ENCODE measurements at regions not wholly inside any gene's neighbourhood (a gene's known extent, or its start where the extent isn't known, plus 50 kb on each side); places are given as distances from the start of the nearest gene placed in this dataset.

- Histone ChIP-seq H3K79me1 (ENCODE audit: low read length) (no peaks in the 10 kb centered on the region), H3K56ac (ENCODE audit: low read length) (no peak overlapping the region), H3K4me3 (ENCODE audit: low read length) (no peak overlapping the region), H3K4me1 (ENCODE audit: control insufficient read depth, low read depth, low read length) (no peaks in the 10 kb centered on the region), H2BK120ac (ENCODE audit: low read depth, low read length) (no peak overlapping the region), H3K27me3 (ENCODE audit: insufficient read depth, low read length, poor library complexity) (no peaks in the 10 kb centered on the region), H4K8ac (ENCODE audit: low read depth, low read length) (no peak overlapping the region), H3K27ac (ENCODE audit: low read depth, low read length) (no peak overlapping the region), H3K9ac (ENCODE audit: low read length) (no peak overlapping the region), H3K23ac (ENCODE audit: low read length) (no peak overlapping the region), H3K36me3 (ENCODE audit: control insufficient read depth, insufficient read depth, low read length) (no peaks in the 10 kb centered on the region), H2BK15ac (replicated peaks; ENCODE audit: low read depth) (no peak overlapping the region), H2AK5ac (ENCODE audit: low read length) (no peak overlapping the region), H3K18ac (ENCODE audit: low read length) (no peak overlapping the region), H3K79me2 (ENCODE audit: control insufficient read depth, insufficient read depth, low read length) (no peaks in the 10 kb centered on the region), H3K4me2 (ENCODE audit: low read length) (no peak overlapping the region), H4K5ac (ENCODE audit: low read length) (no peak overlapping the region), H2BK5ac (ENCODE audit: low read length) (no peak overlapping the region), H3K4ac (ENCODE audit: low read depth, low read length) (no peak overlapping the region)
- DNase-seq, result no peak
- WGBS (ENCODE audit: extremely low coverage, insufficient coverage, low lambda C conversion rate), result no CpG with 5 or more reads among the region's 1 CpG
These were observed 417.3 kb upstream of the HTR2C start for GRCh38 chrX:114166601-114167000.

- Histone ChIP-seq H3K4me3 (ENCODE audit: low read length) (no peak overlapping the region), H3K27ac (ENCODE audit: low read depth, low read length) (no peak overlapping the region), H3K4me1 (ENCODE audit: control insufficient read depth, low read depth, low read length) (no peaks in the 10 kb centered on the region), H3K56ac (ENCODE audit: low read length) (no peak overlapping the region), H3K9ac (ENCODE audit: low read length) (no peak overlapping the region), H3K4ac (ENCODE audit: low read depth, low read length) (no peak overlapping the region), H3K18ac (ENCODE audit: low read length) (no peak overlapping the region), H2BK5ac (ENCODE audit: low read length) (no peak overlapping the region), H3K36me3 (ENCODE audit: control insufficient read depth, insufficient read depth, low read length) (no peaks in the 10 kb centered on the region), H4K8ac (ENCODE audit: low read depth, low read length) (no peak overlapping the region), H3K4me2 (ENCODE audit: low read length) (no peak overlapping the region), H2BK120ac (ENCODE audit: low read depth, low read length) (no peak overlapping the region), H3K79me2 (ENCODE audit: control insufficient read depth, insufficient read depth, low read length) (no peaks in the 10 kb centered on the region), H3K27me3 (ENCODE audit: insufficient read depth, low read length, poor library complexity) (no peaks in the 10 kb centered on the region), H3K79me1 (ENCODE audit: low read length) (no peaks in the 10 kb centered on the region), H4K5ac (ENCODE audit: low read length) (no peak overlapping the region), H3K23ac (ENCODE audit: low read length) (no peak overlapping the region), H2BK15ac (replicated peaks; ENCODE audit: low read depth) (no peak overlapping the region), H2AK5ac (ENCODE audit: low read length) (no peak overlapping the region)
- WGBS (ENCODE audit: extremely low coverage, insufficient coverage, low lambda C conversion rate), result no CpG with 5 or more reads among the region's 3 CpGs
- no peak for DNase-seq
These were observed 418.3 kb upstream of the HTR2C start for GRCh38 chrX:114165537-114165936.

GRCh38 chrX:114162068-114162735, 421.7 kb upstream of the HTR2C start:
- H3K4ac ChIP-seq (ENCODE audit: low read depth, low read length), result no peak overlapping the region
- H3K18ac ChIP-seq (ENCODE audit: low read length), result no peak overlapping the region
- WGBS (ENCODE audit: extremely low coverage, insufficient coverage, low lambda C conversion rate), result no CpG with 5 or more reads among the region's 9 CpGs
- no peaks in the 10 kb centered on the region for H3K36me3 ChIP-seq (ENCODE audit: control insufficient read depth, insufficient read depth, low read length)
- H3K79me1 ChIP-seq (ENCODE audit: low read length), result no peaks in the 10 kb centered on the region
- no peak overlapping the region for H4K8ac ChIP-seq (ENCODE audit: low read depth, low read length)
- H3K23ac ChIP-seq (ENCODE audit: low read length), result no peak overlapping the region
- H3K4me1 ChIP-seq (ENCODE audit: control insufficient read depth, low read depth, low read length), result no peaks in the 10 kb centered on the region
- no peak overlapping the region for H3K4me3 ChIP-seq (ENCODE audit: low read length)
- no peak overlapping the region for H2BK15ac ChIP-seq (replicated peaks; ENCODE audit: low read depth)
- no peaks in the 10 kb centered on the region for H3K79me2 ChIP-seq (ENCODE audit: control insufficient read depth, insufficient read depth, low read length)
- no peak overlapping the region for H3K4me2 ChIP-seq (ENCODE audit: low read length)
- no peak overlapping the region for H2BK120ac ChIP-seq (ENCODE audit: low read depth, low read length)
- no peak overlapping the region for H2BK5ac ChIP-seq (ENCODE audit: low read length)
- peak; percentile 56 for DNase-seq
- H3K9ac ChIP-seq (ENCODE audit: low read length), result no peak overlapping the region
- no peak overlapping the region for H4K5ac ChIP-seq (ENCODE audit: low read length)
- H3K56ac ChIP-seq (ENCODE audit: low read length), result no peak overlapping the region
- no peak overlapping the region for H2AK5ac ChIP-seq (ENCODE audit: low read length)
- no peak overlapping the region for H3K27ac ChIP-seq (ENCODE audit: low read depth, low read length)
- H3K27me3 ChIP-seq (ENCODE audit: insufficient read depth, low read length, poor library complexity), result no peaks in the 10 kb centered on the region

GRCh38 chrX:114152801-114153200, 431.1 kb upstream of the HTR2C start:
- Histone ChIP-seq H3K56ac (ENCODE audit: low read length) (no peak overlapping the region), H2BK15ac (replicated peaks; ENCODE audit: low read depth) (no peak overlapping the region), H3K23ac (ENCODE audit: low read length) (no peak overlapping the region), H3K27me3 (ENCODE audit: insufficient read depth, low read length, poor library complexity) (no peaks in the 10 kb centered on the region), H3K79me2 (ENCODE audit: control insufficient read depth, insufficient read depth, low read length) (no peaks in the 10 kb centered on the region), H2AK5ac (ENCODE audit: low read length) (no peak overlapping the region), H3K4ac (ENCODE audit: low read depth, low read length) (no peak overlapping the region), H2BK120ac (ENCODE audit: low read depth, low read length) (no peak overlapping the region), H3K18ac (ENCODE audit: low read length) (no peak overlapping the region), H3K4me3 (ENCODE audit: low read length) (no peak overlapping the region), H3K4me2 (ENCODE audit: low read length) (no peak overlapping the region), H3K27ac (ENCODE audit: low read depth, low read length) (no peak overlapping the region), H4K5ac (ENCODE audit: low read length) (no peak overlapping the region), H3K36me3 (ENCODE audit: control insufficient read depth, insufficient read depth, low read length) (no peaks in the 10 kb centered on the region), H4K8ac (ENCODE audit: low read depth, low read length) (no peak overlapping the region), H3K79me1 (ENCODE audit: low read length) (no peaks in the 10 kb centered on the region), H3K4me1 (ENCODE audit: control insufficient read depth, low read depth, low read length) (no peaks in the 10 kb centered on the region), H3K9ac (ENCODE audit: low read length) (no peak overlapping the region), H2BK5ac (ENCODE audit: low read length) (no peak overlapping the region)
- no CpG with 5 or more reads among the region's 1 CpG for WGBS (ENCODE audit: extremely low coverage, insufficient coverage, low lambda C conversion rate)
- no peak for DNase-seq

- no peaks in the 10 kb centered on the region for H3K27me3 ChIP-seq (ENCODE audit: insufficient read depth, low read length, poor library complexity)
- no peaks in the 10 kb centered on the region for H3K79me1 ChIP-seq (ENCODE audit: low read length)
- H2BK120ac ChIP-seq (ENCODE audit: low read depth, low read length), result no peak overlapping the region
- no peak overlapping the region for H3K4ac ChIP-seq (ENCODE audit: low read depth, low read length)
- no peak overlapping the region for H3K9ac ChIP-seq (ENCODE audit: low read length)
- WGBS (ENCODE audit: extremely low coverage, insufficient coverage, low lambda C conversion rate), result no CpG with 5 or more reads among the region's 1 CpG
- H3K79me2 ChIP-seq (ENCODE audit: control insufficient read depth, insufficient read depth, low read length), result no peaks in the 10 kb centered on the region
- no peak overlapping the region for H3K27ac ChIP-seq (ENCODE audit: low read depth, low read length)
- no peaks in the 10 kb centered on the region for H3K4me1 ChIP-seq (ENCODE audit: control insufficient read depth, low read depth, low read length)
- H3K23ac ChIP-seq (ENCODE audit: low read length), result no peak overlapping the region
- H3K4me2 ChIP-seq (ENCODE audit: low read length), result no peak overlapping the region
- no peak overlapping the region for H2BK15ac ChIP-seq (replicated peaks; ENCODE audit: low read depth)
- H3K36me3 ChIP-seq (ENCODE audit: control insufficient read depth, insufficient read depth, low read length), result no peaks in the 10 kb centered on the region
- no peak overlapping the region for H3K18ac ChIP-seq (ENCODE audit: low read length)
- no peak overlapping the region for H2BK5ac ChIP-seq (ENCODE audit: low read length)
- no peak overlapping the region for H4K5ac ChIP-seq (ENCODE audit: low read length)
- H2AK5ac ChIP-seq (ENCODE audit: low read length), result no peak overlapping the region
- no peak overlapping the region for H3K4me3 ChIP-seq (ENCODE audit: low read length)
- no peak overlapping the region for H4K8ac ChIP-seq (ENCODE audit: low read depth, low read length)
- H3K56ac ChIP-seq (ENCODE audit: low read length), result no peak overlapping the region
- DNase-seq, result peak; percentile 35
These were observed 431.8 kb upstream of the HTR2C start for GRCh38 chrX:114152130-114152529.

GRCh38 chrX:114134465-114134864, 449.4 kb upstream of the HTR2C start:
- DNase-seq, result no peak
- Histone ChIP-seq H2AK5ac (ENCODE audit: low read length) (no peak overlapping the region), H3K4ac (ENCODE audit: low read depth, low read length) (no peak overlapping the region), H3K36me3 (ENCODE audit: control insufficient read depth, insufficient read depth, low read length) (no peaks in the 10 kb centered on the region), H3K79me2 (ENCODE audit: control insufficient read depth, insufficient read depth, low read length) (no peaks in the 10 kb centered on the region), H3K27me3 (ENCODE audit: insufficient read depth, low read length, poor library complexity) (no peaks in the 10 kb centered on the region), H3K23ac (ENCODE audit: low read length) (no peak overlapping the region), H3K79me1 (ENCODE audit: low read length) (no peaks in the 10 kb centered on the region), H4K8ac (ENCODE audit: low read depth, low read length) (no peak overlapping the region), H2BK120ac (ENCODE audit: low read depth, low read length) (no peak overlapping the region), H3K18ac (ENCODE audit: low read length) (no peak overlapping the region), H3K9ac (ENCODE audit: low read length) (no peak overlapping the region), H3K4me3 (ENCODE audit: low read length) (no peak overlapping the region), H4K5ac (ENCODE audit: low read length) (no peak overlapping the region), H3K4me2 (ENCODE audit: low read length) (no peak overlapping the region), H3K56ac (ENCODE audit: low read length) (no peak overlapping the region), H2BK5ac (ENCODE audit: low read length) (no peak overlapping the region), H2BK15ac (replicated peaks; ENCODE audit: low read depth) (no peak overlapping the region), H3K27ac (ENCODE audit: low read depth, low read length) (no peak overlapping the region), H3K4me1 (ENCODE audit: control insufficient read depth, low read depth, low read length) (no peaks in the 10 kb centered on the region)
- no CpG with 5 or more reads among the region's 1 CpG for WGBS (ENCODE audit: extremely low coverage, insufficient coverage, low lambda C conversion rate)

Measured in mesendoderm (in vitro differentiated cells).